ENCODE measurements at regions not wholly inside any gene's neighbourhood (a gene's known extent, or its start where the extent isn't known, plus 50 kb on each side); places are given as distances from the start of the nearest gene placed in this dataset.

GRCh38 chr2:39487398-39488250 lies 50.5 kb upstream of the MAP4K3 start:
- Histone ChIP-seq H3K36me3 (no peaks in the 10 kb centered on the region), H3K4me3 (no peak overlapping the region), H3K27ac (no peak overlapping the region), H3K9me3 (no peaks in the 10 kb centered on the region), H3K27me3 (replicated peaks; ENCODE audit: insufficient read depth) (no peaks in the 10 kb centered on the region), H3K4me1 (ENCODE audit: control insufficient read depth in 1 of 2, low read depth in 2 of 2) (peaks cover 0 to 10% of the 10 kb centered on the region in 2 donors)
- no peak for TF ChIP-seq CTCF (IDR thresholded peaks at IDR 0.05)
- ATAC-seq (ENCODE audit: insufficient number of reproducible peaks, low FRiP score, low read depth) (no peak), DNase-seq (ENCODE audit: low spot score) (no peak)

GRCh38 chr2:39488450-39488849 lies 51.4 kb upstream of the MAP4K3 start:
- TF ChIP-seq CTCF (IDR thresholded peaks at IDR 0.05), result no peak
- ATAC-seq (ENCODE audit: insufficient number of reproducible peaks, low FRiP score, low read depth) (no peak), DNase-seq (ENCODE audit: low spot score) (no peak)
- H3K4me1 ChIP-seq (ENCODE audit: control insufficient read depth in 1 of 2, low read depth in 2 of 2), result peaks cover 0 to 7% of the 10 kb centered on the region in 2 donors
- no peak overlapping the region for H3K4me3 ChIP-seq
- no peak overlapping the region for H3K27ac ChIP-seq
- no peaks in the 10 kb centered on the region for H3K27me3 ChIP-seq (replicated peaks; ENCODE audit: insufficient read depth)
- no peaks in the 10 kb centered on the region for H3K36me3 ChIP-seq
- H3K9me3 ChIP-seq, result no peaks in the 10 kb centered on the region

DNA sequence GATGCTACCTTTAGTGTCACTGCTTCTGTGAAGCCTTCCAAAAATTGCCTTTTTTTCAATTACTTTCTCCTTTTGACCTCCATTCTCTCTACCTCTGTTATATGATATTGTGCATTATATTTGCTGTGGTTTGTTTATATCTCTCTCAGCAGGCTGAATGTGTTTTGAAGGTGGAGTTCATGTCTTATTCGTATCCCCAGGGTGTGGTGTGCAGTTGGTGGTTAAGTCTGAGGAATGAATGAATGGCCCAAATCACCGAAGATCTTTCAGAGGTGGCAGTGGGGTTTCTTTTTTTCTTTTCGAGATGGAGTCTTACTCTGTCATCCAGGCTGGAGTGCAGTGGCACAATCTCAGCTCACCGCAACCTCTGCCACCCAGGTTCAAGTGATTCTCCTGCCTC lies 53.5 kb upstream of the MAP4K3 start:
- Histone ChIP-seq H3K4me1 (ENCODE audit: control insufficient read depth in 1 of 2, low read depth in 2 of 2) (peaks cover 0 to 6% of the 10 kb centered on the region in 2 donors), H3K27ac (no peak overlapping the region), H3K9me3 (no peaks in the 10 kb centered on the region), H3K27me3 (replicated peaks; ENCODE audit: insufficient read depth) (no peaks in the 10 kb centered on the region), H3K36me3 (no peaks in the 10 kb centered on the region), H3K4me3 (no peak overlapping the region)
- ATAC-seq (ENCODE audit: insufficient number of reproducible peaks, low FRiP score, low read depth) (no peak), DNase-seq (ENCODE audit: low spot score) (no peak)
- no peak for TF ChIP-seq CTCF (IDR thresholded peaks at IDR 0.05)

DNA sequence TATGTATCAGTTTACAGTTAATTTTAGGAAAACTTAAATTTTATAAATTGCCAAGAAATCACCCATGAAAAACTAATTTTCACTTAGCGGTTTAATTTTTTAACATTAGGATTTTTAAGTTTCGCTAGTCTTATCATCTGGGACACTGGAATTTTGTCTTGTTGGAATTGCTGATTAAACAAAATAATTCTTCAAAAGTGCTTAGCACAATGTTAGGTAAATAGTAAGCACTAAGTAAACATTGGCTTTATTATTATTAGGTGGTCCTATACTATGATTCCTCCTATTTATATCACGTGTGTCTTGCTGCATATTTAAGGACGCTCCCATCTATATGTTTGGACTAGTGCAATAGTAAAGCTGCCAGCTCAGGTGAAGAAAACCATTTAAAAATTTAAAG lies 54.6 kb upstream of the MAP4K3 start:
- no peak overlapping the region for H3K4me3 ChIP-seq
- no peak for DNase-seq (ENCODE audit: low spot score)
- no peaks in the 10 kb centered on the region for H3K36me3 ChIP-seq
- H3K9me3 ChIP-seq, result no peaks in the 10 kb centered on the region
- TF ChIP-seq CTCF (IDR thresholded peaks at IDR 0.05), result no peak
- no peak for ATAC-seq (ENCODE audit: insufficient number of reproducible peaks, low FRiP score, low read depth)
- peaks cover 0 to 6% of the 10 kb centered on the region in 2 donors for H3K4me1 ChIP-seq (ENCODE audit: control insufficient read depth in 1 of 2, low read depth in 2 of 2)
- no peaks in the 10 kb centered on the region for H3K27me3 ChIP-seq (replicated peaks; ENCODE audit: insufficient read depth)
- H3K27ac ChIP-seq, result no peak overlapping the region

- Histone ChIP-seq H3K27me3 (replicated peaks; ENCODE audit: insufficient read depth) (no peaks in the 10 kb centered on the region), H3K36me3 (no peaks in the 10 kb centered on the region), H3K9me3 (no peaks in the 10 kb centered on the region), H3K4me3 (no peak overlapping the region), H3K27ac (no peak overlapping the region), H3K4me1 (ENCODE audit: control insufficient read depth in 1 of 2, low read depth in 2 of 2) (peaks cover 0 to 6% of the 10 kb centered on the region in 2 donors)
- no peak for DNase-seq (ENCODE audit: low spot score)
- no peak for TF ChIP-seq CTCF (IDR thresholded peaks at IDR 0.05)
- ATAC-seq (ENCODE audit: insufficient number of reproducible peaks, low FRiP score, low read depth), result no peak
Measured at GRCh38 chr2:39492095-39492590, 55.1 kb upstream of the MAP4K3 start.

Measured in thoracic aorta (tissue), 2 donors.